ENCODE measurements at regions not wholly inside any gene's neighbourhood (a gene's known extent, or its start where the extent isn't known, plus 50 kb on each side); places are given as distances from the start of the nearest gene placed in this dataset.

DNA sequence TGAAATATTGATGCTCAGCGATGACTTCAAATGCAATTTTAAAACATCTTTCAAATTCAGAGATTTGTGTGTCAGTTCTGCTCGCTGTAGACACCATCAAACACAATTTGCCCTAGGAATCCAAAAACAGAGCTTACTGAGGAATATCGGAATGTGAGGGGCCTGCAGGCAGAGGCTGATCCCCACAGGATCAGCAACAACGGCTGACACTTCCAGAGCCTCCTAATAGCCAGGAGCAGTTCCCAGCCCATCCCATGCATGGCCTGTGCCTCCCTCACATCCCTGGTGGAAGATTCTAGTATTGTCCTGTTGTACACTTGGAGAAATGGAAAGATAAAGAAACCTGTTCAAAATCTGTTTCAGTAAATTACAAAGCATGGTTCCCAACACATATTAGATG is 129.7 kb upstream of the VWC2 start:
- no peaks in the 10 kb centered on the region for H3K9me3 ChIP-seq
- no peak overlapping the region for H3K27ac ChIP-seq
- WGBS, 3 donors: 59 to 65% (median 60%) methylated on average over 4 of the region's 4 CpGs
- no peak for ATAC-seq
- H3K36me3 ChIP-seq (ENCODE audit: insufficient read depth in 1 of 2, low read depth in 1 of 2): no peaks in the 10 kb centered on the region
- intact Hi-C loops (cut with DNase I): no loop called here
- no peak for DNase-seq
- no peaks in the 10 kb centered on the region for H3K27me3 ChIP-seq (ENCODE audit: insufficient read depth in 3 of 3, low read length in 2 of 3)
- no peak for TF ChIP-seq CTCF (IDR thresholded peaks at IDR 0.05)
- no peak overlapping the region for H3K4me3 ChIP-seq
- no peaks in the 10 kb centered on the region for H3K4me1 ChIP-seq

DNA sequence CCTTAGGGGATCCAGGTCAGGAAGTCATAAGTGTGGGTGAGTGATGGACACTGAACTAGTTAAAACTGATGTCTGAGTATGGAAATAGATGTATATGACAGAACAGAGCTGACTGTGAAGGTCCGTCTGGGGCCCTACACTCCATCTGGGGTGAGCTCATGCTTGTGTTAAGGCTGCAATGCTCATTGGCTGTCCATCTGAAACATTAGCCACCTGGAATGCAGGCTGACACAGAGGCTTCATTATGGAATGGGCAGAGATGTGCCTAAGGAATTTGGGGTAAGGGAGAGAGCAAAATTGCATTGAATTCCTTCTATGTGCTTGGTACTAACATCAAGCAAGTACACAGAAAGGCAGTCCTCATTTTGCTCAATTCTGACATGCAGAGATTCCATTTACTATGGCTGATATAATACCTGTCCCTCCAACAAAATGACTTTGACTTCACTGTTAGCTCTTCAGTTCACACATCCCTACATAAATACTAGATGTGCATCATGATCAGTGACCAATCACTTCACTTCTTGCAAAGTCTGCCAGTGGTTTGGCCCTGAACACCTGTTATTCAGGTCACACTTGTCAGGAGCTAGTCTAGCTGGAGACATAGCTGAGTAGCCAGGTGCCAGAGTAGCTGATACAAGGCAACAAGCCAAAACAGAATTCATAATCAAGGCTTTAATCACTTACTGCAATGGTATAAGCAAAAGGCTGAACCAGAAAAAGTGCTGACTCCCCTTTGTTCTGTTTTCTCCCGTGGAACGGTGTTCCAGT is 128.9 kb upstream of the VWC2 start:
- no peak for TF ChIP-seq CTCF (IDR thresholded peaks at IDR 0.05)
- DNase-seq (no peak), ATAC-seq (no peak)
- intact Hi-C loops (cut with DNase I): no loop called here
- H3K27me3 ChIP-seq (ENCODE audit: insufficient read depth in 3 of 3, low read length in 2 of 3): no peaks in the 10 kb centered on the region
- H3K9me3 ChIP-seq: no peaks in the 10 kb centered on the region
- no peak overlapping the region for H3K27ac ChIP-seq
- no peaks in the 10 kb centered on the region for H3K36me3 ChIP-seq (ENCODE audit: insufficient read depth in 1 of 2, low read depth in 1 of 2)
- 28 to 36% (median 35%) methylated on average over 3 of the region's 3 CpGs for WGBS, 3 donors
- no peak overlapping the region for H3K4me3 ChIP-seq
- no peaks in the 10 kb centered on the region for H3K4me1 ChIP-seq

DNA sequence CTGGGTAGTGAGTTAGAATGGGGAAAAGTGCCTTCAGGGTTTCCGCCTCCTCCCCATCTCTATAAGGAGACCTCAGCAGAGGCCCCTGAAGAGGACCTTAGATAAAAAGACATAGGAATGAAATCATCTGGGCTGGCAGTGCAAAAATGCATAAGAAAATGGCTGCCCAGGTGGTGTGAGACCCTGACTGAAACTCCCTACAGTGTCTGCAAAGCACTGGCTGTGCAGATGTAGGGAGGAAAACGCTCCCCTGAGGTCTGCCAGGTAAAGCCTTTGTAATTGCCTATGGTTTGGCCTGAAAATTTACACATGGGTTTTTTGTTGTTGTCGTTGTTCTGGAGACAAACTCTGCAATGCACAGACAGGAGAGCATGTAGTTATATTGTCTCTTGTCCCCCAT is 128.1 kb upstream of the VWC2 start:
- Histone ChIP-seq H3K4me1 (no peaks in the 10 kb centered on the region), H3K36me3 (ENCODE audit: insufficient read depth in 1 of 2, low read depth in 1 of 2) (no peaks in the 10 kb centered on the region), H3K4me3 (no peak overlapping the region), H3K27ac (no peak overlapping the region), H3K27me3 (ENCODE audit: insufficient read depth in 3 of 3, low read length in 2 of 3) (no peaks in the 10 kb centered on the region), H3K9me3 (no peaks in the 10 kb centered on the region)
- ATAC-seq: no peak
- intact Hi-C loops (cut with DNase I): no loop called here
- TF ChIP-seq CTCF (IDR thresholded peaks at IDR 0.05): no peak
- no peak for DNase-seq
- 60 to 70% (median 65%) methylated on average over 3 of the region's 3 CpGs for WGBS, 3 donors

DNA sequence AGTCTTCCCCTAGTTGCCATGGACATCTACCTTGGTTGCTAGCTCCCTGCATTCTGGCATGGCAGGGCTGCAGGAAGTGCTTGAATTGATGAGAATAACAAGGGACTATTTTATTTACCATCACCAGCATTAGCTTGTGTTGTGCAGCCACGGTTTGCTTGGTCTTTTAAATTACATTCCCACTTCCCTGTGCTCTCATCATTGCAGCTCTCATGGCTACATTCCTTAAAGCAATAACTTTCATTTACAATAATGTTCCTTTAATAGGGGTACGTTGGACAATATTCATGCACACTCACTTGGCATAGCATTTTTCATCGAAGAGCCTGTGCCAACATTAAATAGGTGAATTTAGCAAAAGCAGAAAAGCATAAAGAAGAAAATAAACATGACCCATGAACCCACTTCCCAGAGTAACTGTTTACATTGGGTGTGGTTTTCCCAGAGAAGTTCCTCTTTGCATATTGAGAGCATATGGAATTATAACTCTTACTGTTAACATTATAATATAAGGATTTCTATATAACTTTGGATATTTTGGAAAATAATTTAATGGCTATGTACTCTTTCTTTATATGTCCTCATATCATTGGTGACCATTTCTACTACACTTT is 113.2 kb upstream of the VWC2 start:
- ATAC-seq: no peak
- DNase-seq: no peak
- no peaks in the 10 kb centered on the region for H3K27me3 ChIP-seq (ENCODE audit: insufficient read depth in 3 of 3, low read length in 2 of 3)
- no peak overlapping the region for H3K4me3 ChIP-seq
- H3K36me3 ChIP-seq (ENCODE audit: insufficient read depth in 1 of 2, low read depth in 1 of 2): no peaks in the 10 kb centered on the region
- WGBS, 3 donors: 60 to 69% (median 61%) methylated on average over 3 of the region's 3 CpGs
- H3K27ac ChIP-seq: no peak overlapping the region
- intact Hi-C loops (cut with DNase I): no loop called here
- no peaks in the 10 kb centered on the region for H3K9me3 ChIP-seq
- no peaks in the 10 kb centered on the region for H3K4me1 ChIP-seq
- TF ChIP-seq CTCF (IDR thresholded peaks at IDR 0.05): no peak

All from psoas muscle (tissue), 7 donors.